COLO829 (cell line): ENCODE measurements at regions not wholly inside any gene's neighbourhood (a gene's known extent, or its start where the extent isn't known, plus 50 kb on each side); places are given as distances from the start of the nearest gene placed in this dataset.

ENCODE experiments used
- DNase-seq: peaks from one replicate; pipeline ENCODE4 v3.0.0; 2012; ENCODE audit warnings: low spot score

GRCh38 chr1:224486801-224487583 lies 52.4 kb upstream of the WDR26 start:
- no peak for DNase-seq

GRCh38 chr1:224488806-224489499 lies 54.4 kb upstream of the WDR26 start:
- no peak for DNase-seq

GRCh38 chr1:224489534-224490365 lies 55.2 kb upstream of the WDR26 start:
- DNase-seq, result no peak

GRCh38 chr1:224490549-224491537 lies 56.2 kb upstream of the WDR26 start:
- DNase-seq, result no peak

- DNase-seq, result no peak
Observed at GRCh38 chr1:224492015-224492414, 57.4 kb upstream of the WDR26 start.

GRCh38 chr1:224492632-224493031 lies 58.0 kb upstream of the WDR26 start:
- no peak for DNase-seq

- no peak for DNase-seq
Observed at GRCh38 chr1:224493269-224493668, 58.7 kb upstream of the WDR26 start.

GRCh38 chr1:224494343-224494742 lies 59.7 kb upstream of the WDR26 start:
- DNase-seq, result no peak

- DNase-seq, result no peak
Observed at GRCh38 chr1:224495866-224496265, 61.3 kb upstream of the WDR26 start.

GRCh38 chr1:224496826-224497225 lies 62.2 kb upstream of the WDR26 start:
- no peak for DNase-seq

GRCh38 chr1:224497714-224498573 lies 63.3 kb upstream of the WDR26 start:
- peak; percentile 69 for DNase-seq

- DNase-seq, result no peak
Observed at GRCh38 chr1:224498574-224499170, 64.1 kb upstream of the WDR26 start.

GRCh38 chr1:224499204-224499603 lies 64.6 kb upstream of the WDR26 start:
- DNase-seq, result no peak

GRCh38 chr1:224500796-224501195 lies 66.2 kb upstream of the WDR26 start:
- DNase-seq, result no peak

- no peak for DNase-seq
Observed at GRCh38 chr1:224501836-224502235, 67.2 kb upstream of the WDR26 start.

GRCh38 chr1:224502459-224503160 lies 68.0 kb upstream of the WDR26 start:
- DNase-seq, result peak; percentile 78

GRCh38 chr1:224503161-224504118 lies 68.8 kb upstream of the WDR26 start:
- DNase-seq, result peak; percentile 94
